Ammon's horn (tissue), 1 donor: ENCODE measurements at regions not wholly inside any gene's neighbourhood (a gene's known extent, or its start where the extent isn't known, plus 50 kb on each side); places are given as distances from the start of the nearest gene placed in this dataset.
"Not testable (repeated sequence)": the region's sequence is repeated elsewhere in the genome, so short reads cannot be mapped to it uniquely, and the experiment has no call there.

Experiments used
- DNase-seq: peaks from one replicate; pipeline ENCODE4 v3.0.0-alpha.2; 2016; ENCODE audit warnings: low spot score

DNA sequence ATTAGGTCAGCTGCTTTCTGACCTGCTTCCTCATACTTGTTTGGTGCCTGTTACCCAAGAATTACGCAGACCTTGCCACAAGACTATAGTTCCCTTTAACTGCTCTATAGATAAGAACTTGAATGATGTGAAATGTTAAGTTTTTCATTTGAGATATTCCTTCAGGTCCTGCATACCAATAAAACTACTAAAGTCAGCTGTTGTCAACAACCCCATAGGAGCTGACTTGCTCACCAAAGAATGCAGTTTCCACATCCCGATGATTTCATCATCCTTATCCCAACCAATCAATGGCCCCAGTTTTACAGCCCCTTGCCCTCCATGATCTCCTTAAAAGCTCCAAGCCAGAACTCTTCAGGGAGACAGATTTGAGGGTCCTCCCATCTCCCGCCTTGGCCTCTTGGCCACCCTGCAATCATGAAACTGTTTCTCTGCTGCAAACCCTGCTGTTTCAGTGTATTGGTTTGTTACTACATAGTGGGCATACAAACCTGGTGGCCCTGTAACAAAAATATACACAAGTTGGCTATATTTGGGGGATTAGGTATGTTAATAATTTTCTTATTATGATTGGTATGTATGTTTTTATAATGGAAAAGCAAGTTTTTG, 396.3 kb upstream of the CHST9 start:
- no peak for DNase-seq

DNA sequence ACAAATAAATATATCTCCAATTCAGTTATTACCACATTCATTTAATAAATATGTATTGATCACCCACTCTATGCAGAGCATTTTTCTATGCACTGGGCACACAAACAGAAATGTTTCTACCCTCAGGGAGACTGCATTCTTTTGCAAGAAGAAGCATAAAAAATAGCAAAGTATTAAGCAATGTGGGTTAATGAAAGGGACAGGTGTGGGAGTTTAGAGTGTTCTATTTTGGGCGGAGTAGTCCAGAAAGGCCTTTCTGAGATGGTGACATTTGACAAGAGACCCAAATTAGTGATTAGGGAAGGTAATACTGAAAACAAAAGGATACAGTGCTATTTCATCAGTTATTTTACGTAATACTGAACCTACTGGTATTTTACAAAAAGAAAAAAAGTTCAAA, 394.3 kb upstream of the CHST9 start:
- no peak for DNase-seq

DNA sequence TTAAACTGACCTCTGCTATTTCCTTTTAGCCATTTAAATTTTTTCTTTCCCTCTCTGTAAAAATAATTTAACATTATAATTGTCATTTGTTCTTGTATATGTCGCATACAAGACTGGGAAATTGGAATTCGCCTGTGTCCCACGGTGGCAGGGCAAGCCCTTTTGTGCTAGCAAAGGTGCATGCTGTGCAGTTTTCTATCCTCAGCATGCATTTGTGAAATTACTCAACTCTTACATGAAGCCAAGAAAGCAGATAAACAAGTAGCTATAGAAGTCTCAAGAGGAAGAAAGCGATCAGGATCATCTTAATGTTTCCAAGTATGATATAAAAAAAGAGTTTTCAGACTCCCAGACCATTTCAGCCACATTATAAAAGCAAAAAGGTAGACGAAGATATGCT, 392.6 kb upstream of the CHST9 start:
- DNase-seq = no peak

DNA sequence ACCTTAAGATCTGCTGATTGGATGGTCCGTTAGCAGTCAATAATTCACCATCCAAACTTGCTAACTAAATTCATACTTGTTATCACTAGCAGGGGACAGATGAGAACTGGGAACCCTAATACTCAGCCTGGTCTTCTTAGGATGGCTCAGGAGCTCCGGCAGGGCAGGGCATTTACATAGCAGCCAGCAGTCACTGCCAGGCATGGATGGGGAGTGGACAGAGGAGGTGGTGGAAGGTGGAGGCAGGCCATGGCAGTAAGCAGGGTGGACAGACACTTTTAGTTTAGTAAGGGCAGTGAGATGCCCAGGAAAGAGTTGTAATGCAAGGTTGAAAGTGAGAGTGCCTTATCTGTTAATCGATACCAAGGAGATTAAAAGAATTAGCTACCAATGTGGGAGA, 392.2 kb upstream of the CHST9 start:
- no peak for DNase-seq

DNA sequence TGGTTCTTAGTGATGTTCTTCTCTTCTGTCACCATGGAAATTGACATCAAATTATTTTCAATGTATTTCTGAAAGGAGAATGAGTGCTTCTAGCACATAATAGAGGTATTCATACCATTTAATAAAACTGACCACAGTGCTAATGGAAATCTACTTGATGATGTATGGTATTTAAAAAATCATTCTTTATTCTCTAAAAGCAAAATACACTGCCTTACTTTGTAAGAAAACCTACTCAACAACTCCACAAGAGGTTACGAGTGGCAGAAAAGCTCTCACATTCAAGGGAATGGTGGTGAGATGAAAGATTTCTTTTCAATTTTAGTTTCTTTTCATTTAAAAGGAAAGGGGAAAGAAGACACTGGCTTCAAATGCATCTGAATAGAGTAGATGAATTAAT, 382.3 kb upstream of the CHST9 start:
- DNase-seq = no peak

DNA sequence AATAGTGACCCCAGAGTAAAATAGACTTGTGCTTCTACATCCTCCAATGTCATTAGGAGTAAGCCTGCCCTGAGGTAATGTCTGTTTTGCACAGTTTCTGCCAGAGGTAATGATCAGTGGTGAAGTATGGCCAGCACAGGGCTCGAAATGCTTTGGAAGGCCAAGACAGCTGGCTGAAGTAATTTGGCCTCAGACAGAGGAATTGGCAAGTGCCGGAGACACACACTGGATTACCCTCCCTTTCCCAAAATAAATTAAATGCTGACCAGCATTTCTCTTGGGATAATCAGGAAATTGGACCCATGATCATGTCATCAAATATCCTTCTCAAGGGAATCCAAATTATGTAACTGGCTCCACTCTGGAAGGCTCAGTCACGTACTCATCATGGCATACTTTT, 379.0 kb upstream of the CHST9 start:
- no peak for DNase-seq

DNA sequence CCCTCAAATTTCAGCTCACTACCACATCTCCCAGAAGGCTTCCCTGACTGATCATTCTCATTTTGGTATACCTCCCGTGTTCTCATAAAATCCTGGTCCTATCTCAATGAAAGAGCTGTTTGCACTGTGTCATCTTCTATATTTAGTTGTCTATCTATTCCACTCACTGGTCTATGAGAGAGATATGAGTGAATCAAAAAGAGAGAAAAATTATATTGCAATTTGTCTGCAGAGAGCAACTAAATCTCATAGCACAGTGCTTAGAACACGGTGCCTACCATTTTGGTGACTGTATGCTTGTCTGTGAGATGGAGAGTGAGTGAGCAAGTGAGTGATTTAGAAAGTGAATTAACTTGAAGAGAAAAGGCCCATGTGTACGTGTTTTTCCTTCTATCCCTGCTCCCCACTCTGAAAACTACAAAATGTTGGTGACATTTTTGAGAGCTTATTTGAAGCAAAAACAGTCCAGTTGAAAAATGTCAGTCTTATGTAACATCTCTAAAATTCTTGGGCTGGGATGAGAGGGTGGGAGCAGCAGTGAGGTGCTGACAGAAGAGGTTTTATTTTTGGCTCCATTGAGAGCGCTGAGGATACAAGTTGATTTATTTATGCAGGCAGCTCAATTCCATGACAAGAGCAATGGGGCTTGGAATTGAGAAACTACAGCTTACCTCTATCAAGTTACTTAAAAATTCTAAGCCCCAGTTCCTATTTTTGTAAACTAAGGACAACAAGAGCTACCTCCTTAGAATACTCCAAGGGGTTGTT, 373.5 kb upstream of the CHST9 start:
- no peak for DNase-seq

DNA sequence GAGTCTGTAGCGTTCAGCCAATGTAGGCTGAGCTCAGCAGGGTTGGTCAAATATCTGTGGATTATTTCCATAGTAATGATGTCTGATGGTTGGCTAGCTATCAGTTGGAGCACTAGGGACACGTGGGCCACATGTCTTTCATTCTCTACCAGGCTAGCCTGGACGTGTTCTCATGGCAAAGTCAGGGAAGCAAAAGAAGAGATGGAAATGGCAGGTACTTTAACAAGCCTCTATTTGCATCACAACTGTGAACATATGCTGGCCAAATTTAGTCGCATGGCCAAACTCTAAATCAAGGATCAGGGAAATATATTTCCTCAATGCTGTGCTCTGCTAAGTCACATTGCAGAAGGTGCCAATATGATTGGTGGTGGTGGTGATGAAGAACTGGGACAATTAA, 371.6 kb upstream of the CHST9 start:
- DNase-seq = no peak

DNA sequence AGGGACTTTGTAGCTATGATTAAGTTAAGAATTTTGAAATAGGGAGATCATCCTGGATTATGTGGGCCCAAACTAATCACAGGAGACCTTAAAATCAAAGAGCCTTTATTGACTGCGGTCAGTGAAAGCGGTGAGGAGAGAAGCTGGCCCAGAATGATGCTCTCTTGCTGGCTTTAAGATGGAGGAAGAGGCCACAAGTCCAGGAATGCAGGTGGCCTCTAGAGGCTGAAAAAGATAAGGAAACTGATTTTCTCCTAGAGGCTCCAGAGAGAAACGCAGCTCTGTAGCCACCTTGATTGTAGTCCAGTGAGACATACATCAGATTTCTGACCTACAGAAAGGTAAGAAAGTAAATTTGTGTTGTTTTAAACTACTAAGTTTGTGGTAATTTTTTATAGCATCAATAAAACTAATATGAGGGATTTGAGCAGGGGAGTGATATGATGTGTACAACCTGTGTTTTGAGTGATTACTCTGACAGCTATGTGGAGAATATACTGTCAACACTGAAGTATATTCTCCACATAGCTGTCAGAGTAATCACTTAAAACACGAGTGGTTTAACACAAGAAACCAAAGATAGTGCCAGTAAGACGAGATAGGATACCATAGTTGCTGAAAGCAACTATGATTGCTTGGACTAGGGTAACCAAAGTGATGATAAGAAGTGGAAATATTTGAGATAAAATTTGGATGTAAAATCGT, 364.4 kb upstream of the CHST9 start:
- no peak for DNase-seq

DNA sequence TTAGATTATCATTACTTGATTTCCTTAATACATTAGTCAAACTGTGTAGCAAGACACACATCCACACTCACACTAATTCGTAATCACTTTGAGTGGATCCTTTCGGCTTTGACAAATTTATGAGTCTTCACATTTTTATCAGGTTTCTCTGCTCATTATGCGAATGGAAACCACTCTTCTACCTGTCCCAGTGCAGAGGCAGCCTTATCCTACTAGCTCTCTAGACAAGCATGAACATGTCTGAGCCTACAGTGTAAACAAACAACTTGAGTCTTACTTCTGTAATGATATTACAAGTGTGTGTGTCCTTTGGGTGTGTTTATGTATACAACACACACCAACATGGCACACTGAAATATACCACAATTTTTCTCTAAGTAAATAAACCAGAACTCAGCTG, 361.9 kb upstream of the CHST9 start:
- DNase-seq = no peak

DNA sequence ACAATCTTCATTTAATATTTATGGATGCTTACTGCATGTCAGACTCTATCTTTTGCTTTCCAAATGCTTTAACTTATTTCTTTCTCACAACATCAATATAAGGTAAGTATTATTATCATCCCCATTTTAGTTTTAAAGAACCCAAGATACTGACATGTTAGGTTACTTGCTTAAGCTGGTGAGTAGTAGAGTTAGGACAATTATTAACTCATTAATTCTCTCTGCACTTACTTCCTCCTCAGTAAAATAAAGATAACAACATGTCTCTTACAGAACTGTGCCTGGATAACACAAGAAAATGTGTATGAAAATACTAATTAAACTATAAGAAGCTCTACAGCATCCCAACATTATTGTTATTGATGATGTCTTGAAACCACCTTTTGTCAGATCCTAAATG, 359.1 kb upstream of the CHST9 start:
- no peak for DNase-seq

DNA sequence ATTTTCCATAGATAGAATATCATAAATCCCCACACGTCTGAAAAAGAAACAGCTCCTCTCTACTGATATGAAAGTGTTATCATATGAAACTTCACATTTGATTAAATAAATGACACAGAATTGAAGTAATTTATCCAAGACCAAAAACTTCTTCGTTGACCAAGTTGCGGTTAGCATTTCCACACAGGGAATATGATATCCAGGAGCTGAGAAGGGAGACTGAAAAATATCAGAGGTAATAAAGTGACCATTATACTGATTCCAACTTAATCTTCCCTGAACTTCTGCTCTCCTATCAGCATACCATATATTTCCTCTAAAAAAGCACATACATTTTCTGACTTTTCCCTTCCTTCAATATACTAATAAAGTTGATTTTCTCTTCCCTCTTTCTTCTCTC, 356.2 kb upstream of the CHST9 start:
- no peak for DNase-seq

DNA sequence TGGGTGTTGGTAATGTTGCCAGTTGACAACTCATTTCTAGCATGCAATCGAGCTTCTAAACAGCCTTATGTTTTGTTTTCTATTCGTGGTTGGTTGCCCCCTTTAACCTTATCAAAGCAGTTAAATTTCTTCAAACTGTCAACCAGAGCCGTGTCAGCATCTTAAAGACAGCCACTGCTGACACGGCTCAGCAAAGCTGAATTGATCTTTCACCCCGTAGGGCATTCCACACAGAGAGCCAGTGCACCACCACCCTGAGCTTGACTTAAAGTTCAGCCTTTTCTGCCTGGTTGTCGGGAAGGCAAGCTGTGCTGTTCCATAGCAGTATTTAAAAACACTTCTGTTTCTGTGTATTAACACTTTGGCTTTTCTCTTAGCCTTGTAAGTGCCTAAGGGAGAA, 355.0 kb upstream of the CHST9 start:
- no peak for DNase-seq

DNA sequence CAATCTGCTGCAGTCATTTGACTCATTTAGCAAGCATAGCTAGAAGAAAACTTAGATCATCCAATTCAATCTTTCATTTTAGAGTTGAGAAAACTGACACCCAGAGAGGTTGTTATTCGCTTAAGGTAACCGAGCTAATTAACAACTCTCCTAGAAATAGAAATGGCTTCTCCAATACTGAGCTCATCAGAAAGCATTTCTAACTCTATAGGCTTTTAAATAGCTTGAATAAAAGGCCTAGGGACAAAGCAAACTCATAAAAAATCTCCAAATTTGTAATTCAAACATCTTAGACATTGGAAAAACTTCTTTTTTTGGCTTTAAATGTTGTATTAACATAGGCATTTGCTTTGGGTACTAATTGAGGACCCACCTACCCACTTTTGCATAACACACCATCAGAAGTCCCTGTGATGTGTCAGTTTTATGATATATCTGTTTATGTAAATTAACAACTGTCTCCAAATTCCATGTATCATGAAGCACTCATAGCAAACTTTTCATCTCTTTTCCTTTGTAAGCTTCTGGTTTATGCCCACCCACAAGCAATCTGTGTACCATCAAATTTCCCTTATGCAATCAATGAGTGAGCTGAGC, 343.9 kb upstream of the CHST9 start:
- DNase-seq = peak; percentile 22

DNA sequence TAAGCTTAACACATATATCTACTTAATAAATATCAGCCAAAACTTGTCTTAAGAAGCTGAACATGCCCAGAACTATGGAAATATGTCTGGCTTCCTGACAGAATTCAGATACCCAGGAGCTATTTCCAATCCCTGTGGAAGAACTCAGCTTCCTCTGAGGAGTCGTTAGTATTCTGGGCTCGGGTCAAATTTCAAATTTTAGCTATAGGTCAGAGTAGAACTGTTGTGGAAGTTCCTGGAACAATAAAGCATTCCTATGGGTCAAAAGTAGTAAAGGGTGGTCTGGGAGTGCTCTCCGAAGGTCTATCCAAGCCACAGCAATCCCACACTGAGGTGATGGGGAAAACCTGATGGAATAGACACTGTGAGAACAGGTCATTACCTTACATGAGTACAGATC, 342.7 kb upstream of the CHST9 start:
- no peak for DNase-seq

DNA sequence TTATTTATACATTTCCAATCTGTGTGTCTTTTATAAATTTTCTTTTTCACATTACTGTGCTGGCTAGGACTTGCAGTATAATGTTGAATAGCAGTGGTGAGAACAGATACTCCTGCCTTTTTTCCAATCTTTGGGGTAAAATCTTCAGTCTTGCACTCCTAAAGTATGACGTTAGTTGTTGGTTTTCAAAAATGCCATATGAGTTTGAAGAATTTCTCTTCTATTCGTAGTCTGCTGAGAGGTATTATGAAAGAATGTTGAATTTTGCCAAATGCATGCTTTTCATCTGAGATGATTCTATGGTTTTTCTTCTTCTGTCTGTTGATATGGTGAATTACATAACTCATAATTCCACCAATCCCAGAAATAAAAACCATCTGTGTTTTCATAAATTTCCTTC, 335.3 kb upstream of the CHST9 start:
- DNase-seq = no peak

DNA sequence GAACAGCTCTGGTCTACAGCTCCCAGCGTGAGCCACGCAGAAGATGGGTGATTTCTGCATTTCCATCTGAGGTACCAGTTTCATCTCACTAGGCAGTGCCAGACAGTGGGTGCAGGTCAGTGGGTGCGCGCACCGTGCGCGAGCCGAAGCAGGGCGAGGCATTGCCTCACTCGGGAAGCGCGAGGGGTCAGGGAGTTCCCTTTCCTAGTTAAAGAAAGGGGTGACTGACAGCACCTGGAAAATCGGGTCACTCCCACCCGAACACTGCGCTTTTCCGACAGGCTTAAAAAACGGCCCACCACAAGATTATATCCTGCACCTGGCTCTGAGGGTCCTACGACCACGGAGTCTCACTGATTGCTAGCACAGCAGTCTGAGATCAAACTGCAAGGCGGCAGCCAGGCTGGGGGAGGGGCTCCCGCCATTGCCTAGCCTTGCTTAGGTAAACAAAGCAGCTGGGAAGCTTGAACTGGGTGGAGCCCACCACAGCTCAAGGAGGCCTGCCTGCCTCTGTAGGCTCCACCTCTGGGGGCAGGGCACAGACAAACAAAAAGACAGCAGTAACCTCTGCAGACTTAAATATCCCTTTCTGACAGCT, 325.0 kb upstream of the CHST9 start:
- DNase-seq = not testable (repeated sequence)

DNA sequence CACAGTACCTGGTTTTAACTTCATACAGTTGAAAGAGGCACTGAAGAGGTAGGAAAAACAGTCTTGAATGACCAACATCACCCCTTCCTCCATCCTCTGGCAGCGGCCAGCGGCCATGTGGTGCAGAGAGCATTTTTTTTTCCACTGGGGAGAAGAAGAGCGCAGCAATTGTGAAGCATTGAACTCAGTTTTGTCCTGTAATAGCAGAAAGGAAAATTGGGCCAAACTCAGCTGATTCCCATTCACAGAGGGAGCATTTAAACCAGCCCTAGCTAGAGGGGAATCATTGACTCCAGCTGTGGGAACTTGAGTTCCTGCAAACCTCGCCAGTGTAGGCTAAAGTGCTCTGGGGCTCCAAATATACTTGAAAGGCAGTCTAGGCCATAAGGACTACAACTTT, 316.6 kb upstream of the CHST9 start:
- peak; percentile 7 for DNase-seq

DNA sequence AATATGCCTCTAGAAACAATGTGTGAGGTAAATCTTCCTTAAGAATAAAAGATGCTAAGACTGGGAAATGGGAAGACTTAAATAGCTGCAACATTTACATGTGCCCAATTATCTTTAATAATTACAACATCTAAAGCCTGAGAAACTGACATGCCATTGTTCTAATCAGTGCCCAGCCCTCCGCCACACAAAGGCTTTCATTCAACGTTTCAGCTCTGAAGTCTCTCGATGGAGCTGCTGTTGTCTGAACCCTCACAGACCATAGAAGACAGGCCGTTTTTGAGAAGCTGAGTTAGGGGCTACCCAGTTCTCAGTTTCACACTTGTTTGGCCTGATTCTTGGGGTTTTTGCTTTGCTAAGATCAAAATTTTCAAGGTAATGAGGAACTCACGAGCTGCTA, 315.4 kb upstream of the CHST9 start:
- DNase-seq = peak; percentile 25

DNA sequence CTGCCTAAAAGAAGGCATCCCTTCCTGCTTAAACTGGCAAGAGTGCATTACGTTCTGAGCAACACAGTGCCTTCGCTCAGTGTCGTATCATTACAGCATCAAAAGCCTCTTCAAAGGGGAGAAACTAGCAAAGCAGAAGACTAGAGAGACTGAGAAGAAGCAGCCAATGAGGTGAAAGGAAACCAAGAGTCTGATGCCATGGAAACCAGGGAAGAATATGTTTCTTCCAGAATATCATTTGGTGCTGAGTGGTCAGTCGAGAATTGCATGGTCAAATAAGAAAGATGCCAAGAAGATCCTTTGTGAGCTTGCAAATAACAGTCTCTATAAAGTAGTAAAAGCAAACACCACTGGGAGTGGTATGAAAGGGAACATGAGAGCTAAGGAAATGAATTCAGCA, 312.1 kb upstream of the CHST9 start:
- no peak for DNase-seq

DNA sequence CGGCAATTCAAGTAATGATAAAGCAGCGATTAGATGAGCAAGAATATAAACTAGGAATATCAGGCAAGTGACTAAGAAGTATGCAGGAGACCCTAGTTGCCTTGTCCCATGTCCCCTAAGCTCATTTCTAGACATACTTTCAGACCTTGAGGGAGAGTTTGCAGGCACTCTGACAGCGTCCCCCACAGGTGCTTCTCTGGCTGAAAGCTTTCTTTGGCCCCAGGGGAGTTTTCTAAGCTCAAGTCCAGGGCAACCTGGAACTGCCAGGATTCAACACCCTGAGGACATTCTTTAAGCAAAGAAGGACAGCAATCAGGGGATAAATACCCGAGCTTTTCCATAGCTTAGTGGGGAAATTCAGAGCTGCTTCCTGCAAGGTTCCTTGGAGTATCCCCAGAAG, 308.1 kb upstream of the CHST9 start:
- DNase-seq = no peak

DNA sequence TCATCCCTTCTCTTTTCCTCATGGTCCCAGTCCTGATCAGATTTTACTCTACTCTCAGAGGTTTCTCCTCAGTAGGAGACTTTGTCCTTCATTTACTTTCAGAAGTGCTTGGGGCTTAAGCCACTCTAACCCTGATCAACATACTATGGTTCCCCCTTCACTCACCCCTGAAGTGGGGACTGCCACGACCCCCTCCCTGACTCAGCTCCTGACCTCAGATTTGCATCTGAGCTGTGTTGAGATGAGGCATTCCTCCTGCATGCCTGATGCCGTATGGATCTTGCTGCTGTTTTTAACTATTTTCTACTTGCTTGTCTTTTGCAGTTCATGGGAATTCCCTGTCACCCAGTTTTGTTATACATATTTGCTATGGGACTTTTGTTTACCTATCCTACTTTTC, 306.7 kb upstream of the CHST9 start:
- no peak for DNase-seq

DNA sequence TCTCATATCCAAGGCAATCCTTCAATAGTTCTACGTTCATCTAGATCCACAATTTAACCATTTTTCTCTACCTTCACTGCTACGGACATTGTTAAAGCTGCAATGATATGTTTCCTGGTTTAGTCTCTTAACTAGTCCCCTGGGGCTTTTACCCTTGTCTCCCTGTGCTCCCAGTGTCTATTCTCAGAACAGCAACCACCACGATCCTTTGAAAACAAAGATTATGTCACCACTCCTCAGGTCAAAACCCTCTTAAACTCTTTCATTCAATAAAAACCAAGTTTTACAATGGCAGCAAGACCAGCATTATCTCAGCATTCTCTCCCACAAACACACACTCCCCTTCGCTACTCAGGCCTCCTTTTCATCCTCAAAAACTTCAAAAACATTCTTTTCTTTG, 298.2 kb upstream of the CHST9 start:
- DNase-seq = no peak
